Stomach (tissue), 8 donors: ENCODE measurements at regions not wholly inside any gene's neighbourhood (a gene's known extent, or its start where the extent isn't known, plus 50 kb on each side); places are given as distances from the start of the nearest gene placed in this dataset.

Experiments used
- DNase-seq, 2 donors: peaks; one replicate each; pipeline versions ENCODE4 v3.0.0 to v3.0.0-alpha.2; 2013 to 2019
- H3K27ac ChIP-seq, 5 donors: fragments of 200-600 bp in 4 of 5; sonication (generic) in 4 of 5; one replicate each; pipeline ENCODE4 v1.5.1; 2013 to 2019; ENCODE audit warnings: mild to moderate bottlenecking in 1 of 5, moderate library complexity in 1 of 5
- H3K27me3 ChIP-seq, 3 donors: fragments of 200-600 bp; sonication (generic); one replicate each; pipeline ENCODE4 v1.5.1; 2017 to 2019; ENCODE audit warnings: mixed run types in 1 of 3
- H3K36me3 ChIP-seq, 4 donors: fragments of 200-600 bp; sonication (generic); 1 replicate in 3 of 4; 2 replicates in 1 of 4; pipeline ENCODE4 v1.5.1; 2016 to 2019
- H3K4me1 ChIP-seq, 4 donors: fragments of 200-600 bp; sonication (generic); one replicate each; pipeline ENCODE4 v1.5.1; 2016 to 2019
- H3K4me3 ChIP-seq, 4 donors: fragments of 200-600 bp; sonication (generic) in 3 of 4; one replicate each; pipeline ENCODE4 v1.5.1; 2016 to 2019; ENCODE audit warnings: mild to moderate bottlenecking in 1 of 4
- H3K9me3 ChIP-seq, 4 donors: fragments of 200-600 bp; sonication (generic); one replicate each; pipeline ENCODE4 v1.5.1; 2016 to 2019
- EP300 ChIP-seq: sonication (generic); formaldehyde crosslinking; IDR thresholded peaks from one replicate; pipeline ENCODE4 v1.6.1; 2017; ENCODE audit warnings: antibody characterized with exemption
- POLR2A ChIP-seq, 4 donors: fragments of 450-650 bp; IDR thresholded peaks; one replicate each; pipeline ENCODE4 v1.6.1; 2016; ENCODE audit warnings: antibody characterized with exemption in 4 of 4, control low read depth in 2 of 4, mild to moderate bottlenecking in 1 of 4, moderate library complexity in 1 of 4
- POLR2AphosphoS5 ChIP-seq, 3 donors: sonication (generic); formaldehyde crosslinking; IDR thresholded peaks; one replicate each; pipeline ENCODE4 v1.6.1; 2016; ENCODE audit warnings: antibody characterized with exemption in 3 of 3
- WGBS, 5 donors: extraction: QIAGEN DNeasy Blood & Tissue Kit in 3 of 5; methylation state at CpG; one replicate each; pipeline versions ENCODE4 v1.1.5 to v1.1.7; 2013 to 2018; 5-methylcytosine and 5-hydroxymethylcytosine counted together
- intact Hi-C: fragments of 100-400 bp; cut with DNase I; formaldehyde crosslinking; loops from one replicate; pipeline ENCODE4 v1.15.1; 2023; ENCODE audit warnings: low total_unique reads
- TF ChIP-seq, protein P1 (sequence below), 7 experiments: fragments of 450-650 bp in 4 of 7; fragments of 200-600 bp in 3 of 7; sonication (generic) in 3 of 7; IDR thresholded peaks; one replicate each; pipeline ENCODE4 v1.5.1; 2016 to 2019; ENCODE audit warnings: antibody characterized with exemption in 7 of 7, control low read depth in 2 of 7, mild to moderate bottlenecking in 1 of 7
- donor health status: healthy with polysubstance abuse.
- donor health status: Bipolar disorder and iron deficiency.
- donor health status: healthy.

DNA sequence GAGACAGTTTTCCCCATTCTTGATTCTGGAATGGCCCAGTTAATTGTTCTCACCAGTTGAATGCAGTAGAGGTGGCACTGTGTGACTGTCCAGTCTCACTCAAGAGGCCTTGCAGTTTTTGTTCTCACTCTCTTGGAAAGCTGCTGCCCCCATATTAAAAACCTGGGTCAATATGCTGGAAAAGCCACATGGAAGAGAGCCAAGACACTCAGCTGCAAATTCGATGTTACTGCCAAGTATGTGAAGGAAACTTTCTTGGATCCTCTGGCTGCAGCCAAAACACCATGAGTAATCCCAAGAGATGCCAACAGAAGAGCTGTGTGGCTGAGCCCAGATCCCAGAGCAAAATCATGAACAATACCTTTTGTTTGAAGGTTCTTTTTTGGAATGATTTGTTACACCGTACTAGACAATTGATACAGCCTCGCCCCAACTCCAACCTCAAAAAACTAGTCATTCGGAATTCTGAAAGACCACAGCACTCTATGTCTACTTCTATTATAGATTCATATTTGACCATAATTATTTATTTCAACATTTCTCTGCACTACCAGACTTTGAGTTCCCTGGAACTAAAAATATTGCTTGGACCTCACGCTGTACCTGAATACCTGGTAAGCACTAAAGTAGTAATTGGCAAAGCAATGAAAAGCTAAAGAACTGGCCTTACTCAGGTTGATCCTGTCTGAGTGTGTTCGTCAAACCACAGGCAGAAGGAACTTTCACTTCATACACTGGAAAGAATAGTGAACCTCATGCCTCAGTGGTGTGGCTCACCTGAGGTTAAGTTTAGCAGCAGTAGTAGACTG lies 378.8 kb downstream of the ETS1 start:
- Histone ChIP-seq H3K36me3 (no peaks in the 10 kb centered on the region), H3K9me3 (no peaks in the 10 kb centered on the region), H3K4me3 (no peak overlapping the region), H3K27ac (peak overlapping the region in 2 of 5 donors; percentile 41 to 59), H3K4me1 (peaks cover 0 to 19% (median 7%) of the 10 kb centered on the region in 4 donors), H3K27me3 (no peaks in the 10 kb centered on the region)
- 57 to 67% (median 62%) methylated on average over 6 of the region's 6 CpGs for WGBS, 5 donors
- intact Hi-C loops, result no loop called here
- peak in 1 of 2 donors; percentile 42 for DNase-seq
- TF ChIP-seq POLR2AphosphoS5 (IDR thresholded peaks at IDR 0.05) (no peak), EP300 (no peak), POLR2A (IDR thresholded peaks at IDR 0.05) (no peak)
- TF ChIP-seq, protein P1, sequence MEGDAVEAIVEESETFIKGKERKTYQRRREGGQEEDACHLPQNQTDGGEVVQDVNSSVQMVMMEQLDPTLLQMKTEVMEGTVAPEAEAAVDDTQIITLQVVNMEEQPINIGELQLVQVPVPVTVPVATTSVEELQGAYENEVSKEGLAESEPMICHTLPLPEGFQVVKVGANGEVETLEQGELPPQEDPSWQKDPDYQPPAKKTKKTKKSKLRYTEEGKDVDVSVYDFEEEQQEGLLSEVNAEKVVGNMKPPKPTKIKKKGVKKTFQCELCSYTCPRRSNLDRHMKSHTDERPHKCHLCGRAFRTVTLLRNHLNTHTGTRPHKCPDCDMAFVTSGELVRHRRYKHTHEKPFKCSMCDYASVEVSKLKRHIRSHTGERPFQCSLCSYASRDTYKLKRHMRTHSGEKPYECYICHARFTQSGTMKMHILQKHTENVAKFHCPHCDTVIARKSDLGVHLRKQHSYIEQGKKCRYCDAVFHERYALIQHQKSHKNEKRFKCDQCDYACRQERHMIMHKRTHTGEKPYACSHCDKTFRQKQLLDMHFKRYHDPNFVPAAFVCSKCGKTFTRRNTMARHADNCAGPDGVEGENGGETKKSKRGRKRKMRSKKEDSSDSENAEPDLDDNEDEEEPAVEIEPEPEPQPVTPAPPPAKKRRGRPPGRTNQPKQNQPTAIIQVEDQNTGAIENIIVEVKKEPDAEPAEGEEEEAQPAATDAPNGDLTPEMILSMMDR (IDR thresholded peaks at IDR 0.05), result no peak

- 59 to 74% (median 70%) methylated on average over 3 of the region's 3 CpGs for WGBS, 5 donors
- Histone ChIP-seq H3K27ac (peak overlapping the region in 2 of 5 donors; percentile 41 to 59), H3K36me3 (no peaks in the 10 kb centered on the region), H3K4me3 (no peak overlapping the region), H3K27me3 (no peaks in the 10 kb centered on the region), H3K4me1 (peaks cover 0 to 19% (median 7%) of the 10 kb centered on the region in 4 donors), H3K9me3 (no peaks in the 10 kb centered on the region)
- TF ChIP-seq, protein P1 (IDR thresholded peaks at IDR 0.05), result no peak
- TF ChIP-seq POLR2AphosphoS5 (IDR thresholded peaks at IDR 0.05), result peak in 2 of 3 donors; percentile 15 to 39
- no peak for TF ChIP-seq POLR2A (IDR thresholded peaks at IDR 0.05)
- no peak for DNase-seq
- intact Hi-C loops, result no loop called here
Measured at GRCh38 chr11:128207861-128208321, 379.5 kb downstream of the ETS1 start.

DNA sequence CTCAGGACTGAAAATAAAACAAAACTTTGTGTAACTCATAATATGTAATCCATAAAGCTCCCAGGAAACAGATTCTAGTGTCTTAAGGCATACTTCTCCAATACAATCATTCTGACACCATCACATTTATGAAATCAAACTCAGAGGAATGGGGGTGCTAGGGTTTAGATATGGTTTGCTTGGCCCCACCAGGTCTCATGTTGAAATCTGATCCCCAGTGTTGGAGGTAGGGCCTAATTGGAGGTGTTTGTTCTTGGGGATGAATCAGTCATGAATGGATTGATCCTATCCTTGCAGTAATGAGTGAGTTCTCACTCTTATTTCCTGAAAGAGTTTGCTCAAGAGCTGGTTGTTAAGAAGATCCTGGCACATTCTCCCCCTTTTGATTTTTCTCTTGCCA lies 380.9 kb downstream of the ETS1 start:
- no peak for DNase-seq
- TF ChIP-seq, protein P1 (IDR thresholded peaks at IDR 0.05), result no peak
- TF ChIP-seq EP300 (no peak), POLR2A (IDR thresholded peaks at IDR 0.05) (no peak), POLR2AphosphoS5 (IDR thresholded peaks at IDR 0.05) (no peak)
- Histone ChIP-seq H3K4me3 (no peak overlapping the region), H3K4me1 (peaks cover 0 to 19% (median 7%) of the 10 kb centered on the region in 4 donors), H3K9me3 (no peaks in the 10 kb centered on the region), H3K27me3 (no peaks in the 10 kb centered on the region), H3K36me3 (no peaks in the 10 kb centered on the region), H3K27ac (no peak overlapping the region)
- intact Hi-C loops, result no loop called here

DNA sequence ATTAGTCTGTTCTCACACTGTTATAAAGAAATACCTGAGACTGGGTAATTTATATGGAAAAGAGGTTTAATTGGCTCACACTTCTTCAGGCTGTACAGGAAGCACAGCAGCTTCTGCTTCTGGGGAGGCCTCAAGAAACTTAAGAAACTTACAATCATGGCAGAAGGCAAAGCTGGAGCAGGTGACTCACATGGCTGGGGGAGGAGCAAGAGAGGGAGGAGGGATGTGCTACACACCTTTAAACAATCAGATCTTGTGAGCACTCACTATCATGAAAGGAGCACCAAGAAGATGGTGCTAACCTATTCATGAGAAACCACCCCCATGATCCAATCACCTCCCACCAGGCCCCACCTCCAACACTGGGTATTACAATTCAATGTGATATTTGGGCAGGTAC lies 381.6 kb downstream of the ETS1 start:
- DNase-seq, result no peak
- Histone ChIP-seq H3K4me3 (no peak overlapping the region), H3K36me3 (no peaks in the 10 kb centered on the region), H3K4me1 (peaks cover 0 to 19% (median 7%) of the 10 kb centered on the region in 4 donors), H3K9me3 (no peaks in the 10 kb centered on the region), H3K27me3 (no peaks in the 10 kb centered on the region), H3K27ac (no peak overlapping the region)
- TF ChIP-seq EP300 (no peak), POLR2A (IDR thresholded peaks at IDR 0.05) (no peak), POLR2AphosphoS5 (IDR thresholded peaks at IDR 0.05) (no peak)
- TF ChIP-seq, protein P1 (IDR thresholded peaks at IDR 0.05), result no peak
- intact Hi-C loops, result no loop called here
